Frontal cortex (tissue), 3 donors: ENCODE measurements at regions not wholly inside any gene's neighbourhood (a gene's known extent, or its start where the extent isn't known, plus 50 kb on each side); places are given as distances from the start of the nearest gene placed in this dataset.
"Not testable (repeated sequence)": the region's sequence is repeated elsewhere in the genome, so short reads cannot be mapped to it uniquely, and the experiment has no call there.

Source experiments
- DNase-seq, 2 donors: peaks; one replicate each; pipeline ENCODE4 v3.0.0; 2012; ENCODE audit warnings: low spot score in 2 of 2
- FAIRE-seq: peaks from 2 replicates; lab custom pipeline; 2012; peaks lifted over from hg19 to GRCh38; lab: Jason Lieb, UNC
- donor health status: control.
- donor health status: control.
- donor health status: control.

DNA sequence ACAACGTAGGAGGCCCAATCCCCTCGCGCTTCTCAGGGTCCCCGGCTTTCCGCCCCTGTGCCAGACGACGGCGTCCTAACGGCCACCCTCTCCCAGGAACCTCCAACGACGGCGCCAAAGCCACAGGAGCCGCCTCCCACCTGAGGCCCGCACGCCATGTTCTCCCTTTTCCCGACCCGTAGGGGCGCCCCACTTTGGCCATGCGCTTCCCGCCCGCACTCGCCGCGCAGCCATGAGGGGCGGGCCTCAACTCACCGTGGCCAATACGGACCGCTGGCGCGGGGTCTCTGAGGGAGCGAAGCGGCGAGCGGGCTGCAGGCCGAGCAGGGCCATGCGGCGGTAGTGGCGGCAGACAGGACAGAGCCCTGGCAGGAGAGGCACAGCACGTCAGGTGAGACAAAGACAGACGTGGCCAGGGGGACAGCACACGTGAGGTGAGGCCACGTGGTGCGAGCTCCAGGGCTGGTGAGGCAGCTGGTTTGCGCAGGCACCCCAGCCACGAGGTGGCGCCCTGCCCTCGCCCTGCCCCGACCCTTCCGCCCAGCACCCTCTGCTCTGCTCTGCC, 1005.5 kb upstream of the PTPRD start:
- DNase-seq (no peak), FAIRE-seq (no peak)

- DNase-seq: no peak
These were observed 1019.9 kb upstream of the PTPRD start for GRCh38 chr9:11632691-11633090.

DNA sequence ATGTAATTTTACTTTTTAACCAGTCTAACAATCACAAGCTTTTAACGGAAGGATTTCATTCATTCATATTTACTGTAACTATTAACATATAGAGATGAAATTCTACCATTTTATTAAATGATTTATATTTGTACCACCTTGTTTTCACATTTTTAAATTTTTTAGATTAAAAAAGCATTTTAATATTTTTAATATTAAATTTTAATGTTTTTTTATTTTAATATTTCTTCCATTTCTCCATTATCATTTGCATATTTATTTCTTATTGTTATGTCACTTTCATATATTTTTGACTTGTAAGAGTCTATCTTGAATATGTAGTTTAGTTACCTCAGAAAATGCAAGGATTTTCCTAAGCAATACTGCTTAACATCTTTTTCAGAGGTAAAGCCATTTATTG, 1034.0 kb upstream of the PTPRD start:
- DNase-seq: no peak
- peak; percentile 94 for FAIRE-seq

More at GRCh38 chr9:11632691-11633090, 1019.9 kb upstream of the PTPRD start:
- FAIRE-seq: no peak

- no peak for DNase-seq
- FAIRE-seq: no peak
These were observed 1039.3 kb upstream of the TYRP1 start for GRCh38 chr9:11653867-11654266.

DNA sequence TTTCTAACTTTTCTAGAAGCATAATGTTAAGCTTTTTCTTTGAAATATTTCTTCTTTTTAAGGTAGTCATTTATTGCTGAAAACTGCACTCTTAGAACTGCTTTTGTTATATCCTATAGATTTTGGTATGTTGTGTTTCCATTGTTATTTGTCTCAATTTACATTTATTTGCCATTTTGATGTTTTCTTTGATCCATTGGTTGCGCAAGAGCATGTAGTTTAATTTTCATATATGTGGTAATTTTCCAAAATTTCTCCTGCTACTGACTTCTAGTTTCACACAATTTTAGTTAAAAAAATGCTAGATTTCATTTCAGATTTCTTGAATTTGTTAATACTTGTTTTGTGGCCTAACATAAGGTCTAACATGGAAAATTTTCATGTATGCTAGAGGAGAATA, 1029.3 kb upstream of the TYRP1 start:
- FAIRE-seq (no peak), DNase-seq (no peak)

DNA sequence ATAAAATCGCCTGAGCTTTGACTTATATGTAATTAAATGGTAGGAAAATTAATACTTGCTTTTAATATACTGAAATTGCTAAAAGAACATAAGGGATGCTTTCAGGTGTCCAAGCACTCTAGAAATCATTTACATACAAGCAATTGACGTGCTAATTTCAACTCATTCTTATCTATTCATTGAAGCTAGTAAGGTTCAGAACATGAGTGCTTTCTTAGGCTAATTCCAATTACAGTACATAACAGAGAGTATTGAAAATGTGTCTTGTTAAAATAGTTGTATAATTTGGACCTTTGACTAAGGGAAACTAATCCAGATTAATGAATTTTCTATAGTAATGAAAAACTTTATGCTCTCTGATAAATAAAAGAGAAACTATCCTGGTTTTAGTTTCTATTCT, 1016.4 kb upstream of the TYRP1 start:
- DNase-seq (no peak), FAIRE-seq (no peak)

GRCh38 chr9:11686733-11687132, 1006.5 kb upstream of the TYRP1 start:
- DNase-seq (no peak), FAIRE-seq (no peak)

- FAIRE-seq: no peak
- DNase-seq: no peak
These were observed 996.1 kb upstream of the TYRP1 start for GRCh38 chr9:11697126-11697525.

DNA sequence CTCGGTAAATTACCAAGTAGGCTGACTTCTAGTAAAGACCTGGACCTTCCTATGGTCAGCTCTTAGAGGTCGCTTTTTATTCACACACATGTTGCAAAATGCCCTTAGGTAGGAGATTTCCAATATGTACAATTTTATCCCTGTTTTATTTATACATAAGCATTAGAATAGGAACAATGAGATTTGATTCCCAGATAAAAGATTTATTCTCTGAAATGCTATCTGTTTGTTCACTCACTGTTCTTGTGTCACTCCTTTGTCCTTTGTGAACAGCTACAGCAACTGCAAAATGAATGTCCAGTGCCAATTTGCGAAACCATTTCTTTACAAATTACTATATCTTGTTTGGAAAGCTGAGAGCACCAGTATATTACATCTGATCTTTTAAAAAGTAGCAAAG, 991.5 kb upstream of the TYRP1 start:
- FAIRE-seq: no peak
- DNase-seq: no peak

DNA sequence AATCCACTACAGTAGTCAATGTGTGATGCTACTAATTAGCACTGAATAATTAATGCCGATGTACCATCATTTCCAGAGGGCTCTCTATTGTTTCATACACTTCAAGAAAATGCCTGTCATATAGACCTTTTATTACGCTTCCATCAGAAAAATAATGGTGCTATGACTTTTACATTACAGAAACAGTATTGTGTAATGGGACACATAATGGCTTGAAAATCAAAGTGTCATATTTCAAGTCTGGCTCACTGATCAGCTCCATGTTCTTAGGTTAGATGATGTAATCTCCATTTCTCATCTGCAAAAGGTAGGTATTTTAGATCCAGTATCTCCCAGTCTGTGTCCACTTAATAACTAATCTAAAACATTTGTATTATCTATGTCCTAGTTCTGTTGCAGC, 990.6 kb upstream of the TYRP1 start:
- no peak for FAIRE-seq
- no peak for DNase-seq

DNA sequence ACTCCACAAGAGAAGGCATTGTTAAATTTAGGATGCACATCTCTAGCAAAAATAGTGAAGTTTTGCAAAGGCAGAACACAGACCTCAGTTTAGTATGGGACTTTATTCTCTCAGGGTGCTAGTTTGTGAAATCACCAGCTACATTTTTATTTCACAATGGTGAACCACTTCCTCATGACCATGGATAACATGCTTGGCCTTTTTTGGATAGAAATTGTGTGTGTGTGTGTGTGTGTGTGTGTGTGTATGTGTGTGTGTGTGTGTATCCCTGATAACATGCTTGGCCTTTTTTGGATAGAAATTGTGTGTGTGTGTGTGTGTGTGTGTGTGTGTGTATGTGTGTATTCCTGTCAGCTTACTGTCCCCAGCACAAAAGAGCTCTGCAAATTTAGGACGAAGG, 989.0 kb upstream of the TYRP1 start:
- not testable (repeated sequence) for DNase-seq, FAIRE-seq

- FAIRE-seq (no peak), DNase-seq (no peak)
These were observed 984.3 kb upstream of the TYRP1 start for GRCh38 chr9:11708899-11709298.

DNA sequence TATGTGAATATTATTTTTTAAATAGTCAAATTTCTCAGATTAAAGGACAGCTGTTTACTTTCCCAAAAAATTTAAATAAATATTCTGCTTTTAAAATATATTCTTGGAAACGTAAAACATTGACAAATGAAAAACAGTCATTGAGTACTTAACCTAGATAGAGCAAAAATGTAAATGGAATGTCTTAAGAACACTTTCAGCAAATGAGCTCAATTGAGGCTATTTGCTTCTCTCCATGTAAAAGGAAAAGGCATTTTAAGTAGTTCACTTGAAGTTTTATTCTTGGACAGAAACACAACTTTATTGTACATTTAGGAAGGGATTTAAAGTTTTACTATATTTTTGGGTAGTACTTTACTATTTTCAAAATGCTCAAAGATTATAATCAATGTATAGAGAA, 983.6 kb upstream of the TYRP1 start:
- FAIRE-seq: no peak
- DNase-seq: no peak

GRCh38 chr9:11713077-11713476, 980.1 kb upstream of the TYRP1 start:
- DNase-seq (no peak), FAIRE-seq (peak; percentile 69)

DNA sequence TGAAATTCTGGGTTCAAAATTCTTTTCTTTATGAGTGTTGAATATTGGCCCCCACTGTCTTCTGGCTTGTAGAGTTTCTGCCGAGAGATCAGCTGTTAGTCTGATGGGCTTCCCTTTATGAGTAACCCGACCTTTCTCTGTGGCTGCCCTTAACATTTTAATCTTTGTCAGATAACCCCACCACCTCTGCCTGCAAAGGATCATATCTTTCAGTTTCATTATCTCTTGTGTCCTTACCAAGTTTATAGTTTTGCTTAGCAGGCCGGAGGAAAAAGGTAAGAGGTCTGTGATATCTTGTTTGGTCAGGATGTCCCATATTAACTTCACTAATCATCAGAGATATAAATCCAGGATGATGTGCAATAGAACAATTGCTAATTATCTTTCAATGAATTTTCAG, 970.2 kb upstream of the TYRP1 start:
- no peak for FAIRE-seq
- DNase-seq: no peak

- FAIRE-seq (no peak), DNase-seq (no peak)
These were observed 966.5 kb upstream of the TYRP1 start for GRCh38 chr9:11726659-11727058.

DNA sequence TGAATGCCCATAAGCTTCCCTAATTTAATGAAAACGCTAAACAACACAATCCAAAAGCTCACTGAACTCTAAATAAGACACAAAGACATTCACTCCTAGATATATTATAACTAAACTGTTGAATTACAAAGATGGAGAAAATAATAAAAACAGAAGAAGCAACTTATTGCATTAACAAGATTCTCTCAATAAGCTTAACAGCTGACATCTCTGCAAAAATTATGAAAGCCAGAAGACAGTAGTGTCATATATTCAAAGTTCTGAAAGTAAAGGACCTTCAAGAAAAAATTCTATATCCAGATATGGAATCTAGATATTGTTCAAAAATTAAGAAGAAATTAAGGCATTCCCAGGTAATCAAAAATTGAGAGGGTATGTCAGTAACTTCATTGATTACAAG, 957.8 kb upstream of the TYRP1 start:
- FAIRE-seq (no peak), DNase-seq (no peak)

GRCh38 chr9:11742471-11742870, 950.7 kb upstream of the TYRP1 start:
- FAIRE-seq (no peak), DNase-seq (no peak)

DNA sequence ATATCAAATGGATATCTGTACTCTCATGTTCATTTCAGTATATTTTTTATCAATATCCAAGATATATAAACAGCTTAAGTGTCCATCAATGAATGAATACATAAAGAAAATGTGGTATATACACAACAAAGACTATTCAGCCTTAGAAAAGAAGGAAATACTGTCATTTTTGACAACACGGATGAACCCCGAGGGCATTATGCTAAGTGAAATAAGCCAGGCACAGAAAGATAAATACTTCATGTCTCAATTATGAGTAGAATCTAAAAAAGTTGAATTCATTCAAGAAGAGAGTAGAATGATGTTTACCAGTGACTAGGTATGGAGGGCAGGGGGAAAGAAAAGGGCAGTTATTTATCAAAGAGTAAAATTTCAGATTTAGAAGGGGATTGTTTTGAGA, 949.8 kb upstream of the TYRP1 start:
- no peak for DNase-seq
- FAIRE-seq: no peak

DNA sequence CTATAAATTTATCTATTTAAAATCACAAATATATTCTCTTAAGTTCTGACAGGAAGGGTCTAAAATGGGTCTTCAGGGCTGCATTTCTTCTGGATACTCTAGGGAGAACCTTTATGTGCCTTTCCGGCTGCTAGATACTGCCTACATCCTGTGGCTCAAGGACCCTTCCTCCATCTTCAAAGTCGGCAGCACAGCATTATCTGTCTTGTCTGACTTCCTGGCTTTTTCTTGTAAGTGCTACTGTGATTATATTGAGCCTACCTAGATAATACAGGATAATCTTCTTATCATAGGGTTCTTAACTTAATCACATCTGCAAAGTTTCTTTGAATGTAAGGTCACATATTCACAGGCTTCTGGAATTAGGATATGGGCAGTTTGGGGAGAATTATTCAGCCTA, 943.8 kb upstream of the TYRP1 start:
- no peak for DNase-seq
- FAIRE-seq: no peak

- FAIRE-seq (no peak), DNase-seq (no peak)
These were observed 937.2 kb upstream of the TYRP1 start for GRCh38 chr9:11755951-11756350.

GRCh38 chr9:11757408-11757807, 935.8 kb upstream of the TYRP1 start:
- no peak for FAIRE-seq
- DNase-seq: no peak

DNA sequence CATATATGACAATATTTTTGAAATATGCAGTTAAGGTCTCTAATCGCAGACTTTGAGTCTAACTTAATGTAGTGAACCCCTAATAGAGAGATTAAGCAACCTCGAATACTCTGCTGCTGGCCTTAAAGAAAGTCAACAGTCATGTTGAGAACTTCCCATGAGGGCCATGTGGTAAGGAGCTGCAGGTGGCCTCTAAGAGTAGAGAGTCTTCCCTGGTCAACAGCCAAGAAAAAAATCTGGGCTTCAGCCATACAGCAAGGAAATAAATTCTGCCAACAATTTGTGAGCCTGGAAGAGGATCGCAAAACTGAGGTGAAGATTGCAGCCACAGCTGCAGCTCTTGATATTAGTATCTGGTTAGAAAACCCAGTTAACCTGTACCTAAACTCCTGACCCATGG, 935.2 kb upstream of the TYRP1 start:
- FAIRE-seq: no peak

More for the DNA sequence above, 935.2 kb upstream of the TYRP1 start:
- no peak for DNase-seq
